ENCODE measurements at regions not wholly inside any gene's neighbourhood (a gene's known extent, or its start where the extent isn't known, plus 50 kb on each side); places are given as distances from the start of the nearest gene placed in this dataset.
"Not testable (repeated sequence)": the region's sequence is repeated elsewhere in the genome, so short reads cannot be mapped to it uniquely, and the experiment has no call there.

- DNase-seq (ENCODE audit: low read depth in 4 of 4, low spot score in 3 of 4) = no peak
Measured at GRCh38 chr5:99621772-99622681, 693.2 kb upstream of the CHD1 start.

- DNase-seq (ENCODE audit: low read depth in 4 of 4, low spot score in 3 of 4) = no peak
Measured at GRCh38 chr5:99617335-99617734, 688.5 kb upstream of the CHD1 start.

GRCh38 chr5:99614888-99615287, 686.1 kb upstream of the CHD1 start:
- DNase-seq (ENCODE audit: low read depth in 4 of 4, low spot score in 3 of 4) = no peak

GRCh38 chr5:99607124-99607523, 678.3 kb upstream of the CHD1 start:
- DNase-seq (ENCODE audit: low read depth in 4 of 4, low spot score in 3 of 4) = no peak

DNA sequence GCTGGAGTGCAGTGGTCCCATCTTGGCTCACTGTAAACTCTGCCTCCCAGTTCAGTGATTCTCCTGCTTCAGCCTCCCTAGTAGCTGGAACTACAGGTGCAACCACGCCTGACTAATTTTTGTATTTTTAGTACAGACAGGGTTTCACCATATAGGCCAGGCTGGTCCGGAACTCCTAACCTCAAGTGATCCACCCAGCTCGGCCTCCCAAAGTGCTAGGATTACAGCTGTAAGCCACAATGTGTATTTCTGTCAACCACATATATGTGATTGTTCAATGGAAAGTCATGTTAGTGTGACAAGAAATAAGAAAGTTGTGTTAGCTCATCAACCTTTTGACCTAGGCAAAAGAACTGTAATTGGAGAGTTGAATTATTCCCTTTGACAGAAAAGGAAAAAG, 677.1 kb upstream of the CHD1 start:
- DNase-seq (ENCODE audit: low read depth in 4 of 4, low spot score in 3 of 4) = no peak

DNA sequence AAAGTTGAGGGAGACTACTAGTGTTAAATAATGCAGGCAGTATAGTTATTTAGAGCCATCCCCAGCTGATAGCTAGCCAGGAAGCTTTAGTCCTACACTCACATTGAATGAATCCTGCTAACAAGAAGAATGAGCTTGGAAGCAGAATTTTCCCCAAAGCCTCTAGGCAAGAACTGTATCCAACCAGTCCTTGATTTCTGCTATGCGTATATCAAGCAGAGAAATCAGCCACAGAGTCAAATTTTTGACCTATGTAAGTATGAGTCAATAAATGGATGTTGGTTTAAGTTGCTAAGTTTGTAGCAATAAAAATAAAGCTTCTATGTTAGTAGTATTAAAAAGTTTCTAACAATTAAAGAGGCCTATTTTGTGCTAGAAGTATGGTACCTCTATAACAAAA, 672.1 kb upstream of the CHD1 start:
- no peak for DNase-seq (ENCODE audit: low read depth in 4 of 4, low spot score in 3 of 4)

DNA sequence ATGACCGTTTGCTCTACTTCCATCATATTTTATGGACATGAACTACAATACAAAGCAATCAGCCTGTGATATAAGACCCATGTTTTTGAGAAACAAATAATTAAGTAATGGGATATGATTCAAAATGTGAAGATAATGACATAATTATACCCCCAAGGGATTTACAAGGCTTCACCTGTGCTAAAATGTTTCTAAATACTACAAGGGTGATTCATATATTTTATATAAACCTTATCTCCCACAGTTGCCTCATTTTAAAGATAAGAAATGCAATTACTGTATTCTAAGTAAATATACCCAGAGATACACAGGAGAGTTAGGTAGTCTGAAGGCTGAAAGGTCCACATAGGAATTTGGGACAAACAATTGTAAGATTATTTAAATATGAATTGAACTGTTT, 662.0 kb upstream of the CHD1 start:
- no peak for DNase-seq (ENCODE audit: low read depth in 4 of 4, low spot score in 3 of 4)

DNA sequence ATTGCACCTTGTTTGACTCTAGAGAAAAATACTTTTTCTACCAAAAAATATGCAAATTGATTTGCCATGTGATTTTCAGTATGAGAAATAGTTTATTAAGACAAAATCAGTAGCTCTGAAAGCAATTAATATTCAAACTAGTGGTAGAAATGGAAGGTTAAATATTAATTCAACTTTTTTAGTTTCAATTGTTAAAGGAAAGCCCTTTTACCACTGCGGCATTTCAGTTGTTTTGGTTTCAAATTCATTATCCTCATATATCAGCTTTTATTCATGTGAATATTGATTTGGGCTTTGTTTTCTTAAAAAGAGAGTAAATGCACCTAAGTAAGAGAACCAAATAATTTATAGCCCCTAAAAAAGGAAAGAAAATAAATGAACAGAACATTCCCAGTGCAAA, 660.6 kb upstream of the CHD1 start:
- no peak for DNase-seq (ENCODE audit: low read depth in 4 of 4, low spot score in 3 of 4)

- DNase-seq (ENCODE audit: low read depth in 4 of 4, low spot score in 3 of 4) = no peak
Measured at GRCh38 chr5:99587983-99588382, 659.2 kb upstream of the CHD1 start.

- DNase-seq (ENCODE audit: low read depth in 4 of 4, low spot score in 3 of 4) = no peak
Measured at GRCh38 chr5:99586878-99587277, 658.1 kb upstream of the CHD1 start.

- DNase-seq (ENCODE audit: low read depth in 4 of 4, low spot score in 3 of 4) = not testable (repeated sequence)
Measured at GRCh38 chr5:99581204-99581603, 652.4 kb upstream of the CHD1 start.

GRCh38 chr5:99562937-99563627, 634.3 kb upstream of the CHD1 start:
- not testable (repeated sequence) for DNase-seq (ENCODE audit: low read depth in 4 of 4, low spot score in 3 of 4)

GRCh38 chr5:99553211-99553810, 624.5 kb upstream of the CHD1 start:
- DNase-seq (ENCODE audit: low read depth in 4 of 4, low spot score in 3 of 4) = no peak

DNA sequence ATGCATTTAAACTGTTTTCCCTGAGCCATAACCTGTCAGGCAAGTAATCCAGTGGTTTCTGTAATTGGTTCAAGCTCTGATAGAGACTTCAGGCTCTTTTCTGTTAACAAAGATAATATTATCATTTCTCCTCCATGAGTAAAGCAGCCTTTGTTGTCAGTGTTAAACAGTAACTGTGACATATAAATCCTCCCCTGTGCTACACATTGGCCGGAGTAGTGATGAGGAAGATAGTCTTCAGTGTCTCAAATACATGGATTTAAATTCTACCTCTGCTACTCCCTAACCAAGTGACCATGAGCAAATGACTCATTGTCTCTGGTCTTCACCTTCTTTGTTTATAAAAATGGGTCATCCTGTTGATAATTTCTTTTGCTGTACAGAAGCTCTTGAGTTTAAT, 615.5 kb upstream of the CHD1 start:
- peak in 1 of 4 donors; percentile 2 for DNase-seq (ENCODE audit: low read depth in 4 of 4, low spot score in 3 of 4)

DNA sequence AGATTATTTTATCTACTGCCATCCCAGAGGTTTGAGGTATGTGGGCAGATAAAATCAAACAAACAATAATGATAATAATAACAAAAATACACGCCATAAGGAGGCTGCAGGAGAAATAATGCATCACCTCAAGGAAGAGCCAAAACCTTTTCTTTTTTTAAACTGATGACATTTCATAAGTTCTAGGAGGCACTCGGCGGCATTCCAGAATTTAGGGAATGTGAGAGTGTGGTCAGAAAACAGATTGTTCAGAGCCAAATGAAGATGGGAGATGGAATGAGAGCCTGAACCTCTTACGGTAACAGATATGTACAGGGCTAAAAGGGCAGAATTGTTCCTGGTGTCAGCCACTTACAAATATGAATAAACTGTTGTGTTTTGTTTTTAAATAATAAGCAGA, 615.0 kb upstream of the CHD1 start:
- DNase-seq (ENCODE audit: low read depth in 4 of 4, low spot score in 3 of 4) = no peak

- not testable (repeated sequence) for DNase-seq (ENCODE audit: low read depth in 4 of 4, low spot score in 3 of 4)
Measured at GRCh38 chr5:99534241-99534640, 605.4 kb upstream of the CHD1 start.

DNA sequence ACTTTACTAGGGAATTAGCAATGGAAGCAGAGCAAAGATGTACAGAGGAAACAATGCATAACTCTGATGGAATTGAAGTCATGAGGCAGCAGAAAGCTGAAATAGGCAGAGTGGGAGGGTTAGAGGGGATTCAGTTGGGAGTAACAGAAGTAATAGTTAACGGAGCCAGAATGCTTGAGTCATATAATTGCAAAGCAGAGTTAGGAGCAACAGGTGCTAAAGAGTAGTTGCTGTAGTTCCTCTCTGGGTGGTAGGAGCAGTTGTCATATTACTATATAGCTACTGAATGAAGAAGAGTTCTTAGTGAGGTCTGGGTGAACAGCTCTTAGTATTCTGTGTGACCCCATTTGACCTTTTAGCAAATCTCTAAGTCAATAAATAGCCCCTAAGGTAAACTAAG, 592.9 kb upstream of the CHD1 start:
- not testable (repeated sequence) for DNase-seq (ENCODE audit: low read depth in 4 of 4, low spot score in 3 of 4)

DNA sequence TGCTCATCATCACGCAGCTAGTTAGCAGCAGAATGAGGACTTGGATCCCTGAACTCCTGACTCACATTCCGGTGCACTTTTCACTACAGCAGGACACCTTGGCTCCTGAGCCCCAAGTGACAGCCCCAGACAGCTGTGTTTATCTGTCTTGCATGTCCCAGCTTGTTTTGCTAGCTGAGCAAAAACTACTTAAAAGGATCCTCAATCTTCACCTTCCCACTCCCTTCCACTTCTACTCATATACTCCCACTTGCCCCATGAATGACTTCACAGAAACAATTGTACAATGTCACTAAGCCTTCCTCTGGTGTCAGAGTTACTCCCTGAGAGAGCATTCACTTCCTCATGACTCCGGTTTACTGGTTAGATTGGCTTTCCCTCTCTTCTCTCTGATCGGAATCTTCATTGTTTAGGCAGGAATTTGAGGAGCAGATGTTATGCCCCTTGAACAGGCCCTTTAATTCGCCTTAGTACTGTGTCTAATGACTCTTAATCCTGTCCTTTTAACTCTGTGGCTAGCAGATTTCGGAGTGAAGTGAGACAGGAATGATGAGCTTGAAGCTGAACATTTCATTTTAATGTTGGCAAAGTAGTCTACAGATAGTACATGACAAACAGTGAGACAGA, 587.2 kb upstream of the CHD1 start:
- DNase-seq (ENCODE audit: low read depth in 4 of 4, low spot score in 3 of 4) = peak in 3 of 4 donors; percentile 2 to 22 (median 10)

GRCh38 chr5:99510237-99510866, 581.5 kb upstream of the CHD1 start:
- not testable (repeated sequence) for DNase-seq (ENCODE audit: low read depth in 4 of 4, low spot score in 3 of 4)

DNA sequence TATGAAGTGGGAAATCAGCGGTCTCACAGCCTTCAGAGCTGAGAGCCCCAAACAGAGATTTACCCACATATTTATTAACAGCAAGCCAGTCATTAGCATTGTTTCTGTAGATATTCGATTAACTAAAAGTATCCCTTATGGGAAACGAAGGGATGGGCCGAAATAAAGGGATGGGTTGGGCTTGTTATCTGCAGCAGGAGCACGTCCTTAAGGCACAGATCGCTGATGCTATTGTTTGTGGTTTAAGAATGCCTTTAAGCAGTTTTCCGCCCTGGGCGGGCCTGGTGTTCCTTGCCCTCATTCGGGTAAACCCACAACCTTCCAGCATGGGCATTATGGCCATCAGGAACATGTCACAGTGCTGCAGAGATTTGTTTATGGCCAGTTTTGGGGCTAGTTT, 580.3 kb upstream of the CHD1 start:
- not testable (repeated sequence) for DNase-seq (ENCODE audit: low read depth in 4 of 4, low spot score in 3 of 4)

- DNase-seq (ENCODE audit: low read depth in 4 of 4, low spot score in 3 of 4) = not testable (repeated sequence)
Measured at GRCh38 chr5:99495456-99495855, 566.6 kb upstream of the CHD1 start.

Measured in left renal pelvis (tissue), 4 donors.